Astrocyte of the spinal cord (primary cell): ENCODE measurements at regions not wholly inside any gene's neighbourhood (a gene's known extent, or its start where the extent isn't known, plus 50 kb on each side); places are given as distances from the start of the nearest gene placed in this dataset.

Experiments
- DNase-seq: peaks from one replicate; pipeline ENCODE4 v3.0.0; 2011; ENCODE audit warnings: low read depth, low spot score
- H3K4me3 ChIP-seq: 2 replicates; pipeline ENCODE4 v1.5.1; 2011; ENCODE audit warnings: low read depth, mild to moderate bottlenecking, low read length, moderate library complexity
- in situ Hi-C: cut with HindIII; loops from 2 replicates; pipeline ENCODE4 v1.10.0; 2017; ENCODE audit warnings: low sequenced_read_pairs
- TF ChIP-seq, protein P1 (sequence below): IDR thresholded peaks from 2 replicates; pipeline ENCODE4 v1.5.1; 2012; ENCODE audit warnings: low read depth, mild to moderate bottlenecking, low read length, inconsistent platforms

DNA sequence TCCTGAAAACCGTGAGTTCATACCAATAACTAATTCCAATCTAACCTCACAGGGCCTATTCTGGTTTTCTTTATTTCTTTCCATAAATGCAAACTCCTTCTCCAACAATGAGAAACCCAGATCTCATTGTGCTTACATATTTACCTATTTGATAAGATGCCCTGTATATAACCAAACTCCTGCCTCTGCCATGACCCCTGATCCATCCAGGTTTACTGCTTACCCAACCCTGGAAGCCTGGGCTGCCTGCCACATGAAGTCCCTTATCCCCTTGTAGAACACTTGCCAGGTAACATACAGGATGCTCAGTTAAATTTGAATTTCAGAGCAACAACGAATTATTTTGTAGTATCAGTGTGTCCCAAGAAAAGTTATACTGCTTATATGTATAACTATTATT lies 766.1 kb downstream of the LTN1 start:
- no peak overlapping the region for H3K4me3 ChIP-seq
- TF ChIP-seq, protein P1, sequence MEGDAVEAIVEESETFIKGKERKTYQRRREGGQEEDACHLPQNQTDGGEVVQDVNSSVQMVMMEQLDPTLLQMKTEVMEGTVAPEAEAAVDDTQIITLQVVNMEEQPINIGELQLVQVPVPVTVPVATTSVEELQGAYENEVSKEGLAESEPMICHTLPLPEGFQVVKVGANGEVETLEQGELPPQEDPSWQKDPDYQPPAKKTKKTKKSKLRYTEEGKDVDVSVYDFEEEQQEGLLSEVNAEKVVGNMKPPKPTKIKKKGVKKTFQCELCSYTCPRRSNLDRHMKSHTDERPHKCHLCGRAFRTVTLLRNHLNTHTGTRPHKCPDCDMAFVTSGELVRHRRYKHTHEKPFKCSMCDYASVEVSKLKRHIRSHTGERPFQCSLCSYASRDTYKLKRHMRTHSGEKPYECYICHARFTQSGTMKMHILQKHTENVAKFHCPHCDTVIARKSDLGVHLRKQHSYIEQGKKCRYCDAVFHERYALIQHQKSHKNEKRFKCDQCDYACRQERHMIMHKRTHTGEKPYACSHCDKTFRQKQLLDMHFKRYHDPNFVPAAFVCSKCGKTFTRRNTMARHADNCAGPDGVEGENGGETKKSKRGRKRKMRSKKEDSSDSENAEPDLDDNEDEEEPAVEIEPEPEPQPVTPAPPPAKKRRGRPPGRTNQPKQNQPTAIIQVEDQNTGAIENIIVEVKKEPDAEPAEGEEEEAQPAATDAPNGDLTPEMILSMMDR = no peak
- DNase-seq = no peak
- in situ Hi-C loops = no loop called here

DNA sequence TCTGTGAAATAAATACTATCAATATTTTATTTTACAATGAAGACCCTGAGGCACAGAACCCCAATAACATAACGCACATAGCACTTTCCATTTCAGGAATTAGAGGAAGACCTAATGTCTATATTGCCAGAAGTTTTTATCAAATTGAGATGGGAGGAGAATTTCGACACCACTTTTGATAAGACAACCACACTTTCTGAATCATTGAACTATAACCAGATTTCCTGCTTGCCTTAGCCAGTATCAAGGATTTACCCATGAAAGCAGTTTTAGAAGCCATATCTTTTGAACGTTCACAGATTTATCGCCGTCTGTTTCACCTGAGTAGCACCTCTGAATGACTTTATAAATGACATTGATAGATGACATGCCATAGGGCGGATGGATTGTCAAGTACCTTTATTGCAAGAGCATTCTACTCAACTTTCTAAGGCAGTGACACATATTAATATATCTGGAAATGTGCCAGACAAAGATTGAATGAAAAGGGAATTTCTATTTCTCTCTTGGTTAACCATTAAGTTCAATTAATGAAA lies 768.4 kb downstream of the LTN1 start:
- TF ChIP-seq, protein P1 = no peak
- no peak for DNase-seq
- no peak overlapping the region for H3K4me3 ChIP-seq
- in situ Hi-C loops = no loop called here

- in situ Hi-C loops = no loop called here
- no peak for DNase-seq
- TF ChIP-seq, protein P1 = no peak
- no peak overlapping the region for H3K4me3 ChIP-seq
Measured at GRCh38 chr21:28221984-28222383, 770.7 kb downstream of the LTN1 start.

GRCh38 chr21:28220680-28221079 lies 772.0 kb downstream of the LTN1 start:
- TF ChIP-seq, protein P1 = no peak
- no peak for DNase-seq
- no peak overlapping the region for H3K4me3 ChIP-seq
- in situ Hi-C loops = no loop called here

DNA sequence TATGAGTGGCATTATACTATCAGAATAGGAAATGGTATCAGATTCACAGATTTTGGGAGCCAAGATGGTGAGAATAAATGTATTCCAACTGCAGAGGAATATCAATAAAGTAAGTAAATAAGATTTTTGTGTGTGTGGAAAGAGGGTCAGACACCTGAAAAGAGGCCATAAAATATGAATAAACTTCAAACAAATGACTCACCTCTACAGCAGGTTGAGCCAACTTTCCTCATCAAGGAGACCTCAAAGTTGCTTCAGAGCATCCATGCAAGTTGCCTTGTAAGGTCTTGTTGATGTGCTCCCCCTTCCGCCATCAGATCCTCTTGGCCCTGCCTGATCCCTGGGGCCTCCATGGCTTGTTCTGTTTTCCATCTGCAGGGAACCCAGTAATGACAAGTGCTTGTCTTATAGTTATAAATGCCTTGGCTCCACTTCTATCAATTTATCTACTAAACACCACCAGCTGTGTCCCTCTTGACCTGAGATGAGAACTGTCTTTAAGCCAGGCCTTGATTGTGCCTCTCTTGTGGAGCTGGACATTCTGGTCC lies 775.6 kb downstream of the LTN1 start:
- in situ Hi-C loops = no loop called here
- TF ChIP-seq, protein P1 = no peak

DNA sequence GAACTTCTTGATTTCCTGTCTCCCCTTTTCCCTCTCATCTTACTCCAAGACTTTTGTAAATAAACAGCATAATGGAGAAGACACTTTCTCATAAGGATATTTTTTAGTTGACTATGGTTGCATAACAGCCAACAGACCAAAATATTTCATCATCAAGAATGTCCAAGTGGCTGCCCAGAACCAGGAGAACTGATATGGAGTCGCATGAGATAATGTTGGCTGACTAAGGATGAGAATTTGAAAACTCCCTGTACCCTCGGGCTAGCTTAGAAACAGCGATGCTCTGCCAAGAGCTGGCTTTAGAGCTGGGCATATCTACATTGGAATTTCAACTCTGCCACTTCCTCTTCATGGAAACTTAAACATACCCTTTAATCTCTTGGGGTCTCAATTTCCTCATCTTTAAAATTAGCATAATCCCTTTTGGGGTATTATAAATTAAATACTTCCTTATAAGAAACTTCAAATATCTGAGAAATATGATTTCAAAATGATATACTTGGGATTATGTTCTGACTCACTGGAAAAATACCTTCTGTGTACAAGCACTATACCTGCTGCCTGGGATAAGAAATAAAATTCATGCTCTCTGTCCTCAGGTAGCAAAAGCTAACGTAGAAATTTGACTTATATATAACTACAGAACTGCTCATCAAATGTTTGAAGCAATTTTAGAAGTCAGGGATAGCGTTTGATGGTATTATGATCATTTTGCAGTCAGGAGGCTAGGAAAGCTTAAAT lies 777.3 kb downstream of the LTN1 start:
- in situ Hi-C loops = no loop called here
- no peak overlapping the region for H3K4me3 ChIP-seq
- no peak for DNase-seq
- TF ChIP-seq, protein P1 = no peak

More for the DNA sequence above, 775.6 kb downstream of the LTN1 start:
- no peak for DNase-seq
- no peak overlapping the region for H3K4me3 ChIP-seq
